Osteocyte (in vitro differentiated cells): ENCODE measurements at regions not wholly inside any gene's neighbourhood (a gene's known extent, or its start where the extent isn't known, plus 50 kb on each side); places are given as distances from the start of the nearest gene placed in this dataset.

ENCODE experiments used
- DNase-seq: peaks from one replicate; pipeline ENCODE4 v3.0.0; 2021; ENCODE audit warnings: mixed read lengths; ENCODE audit not compliant: unreplicated experiment; ENCODE audit errors: extremely low spot score
- H3K27ac Mint-ChIP-seq: one replicate; pipeline ENCODE4 v1.8.0; 2021; ENCODE audit warnings: mild to moderate bottlenecking, mixed read lengths; ENCODE audit not compliant: unreplicated experiment
- H3K27me3 Mint-ChIP-seq: one replicate; pipeline ENCODE4 v1.8.0; 2021; ENCODE audit warnings: mixed read lengths; ENCODE audit not compliant: unreplicated experiment
- H3K36me3 Mint-ChIP-seq: one replicate; pipeline ENCODE4 v1.8.0; 2021; ENCODE audit warnings: mixed read lengths; ENCODE audit not compliant: unreplicated experiment
- H3K4me1 Mint-ChIP-seq: one replicate; pipeline ENCODE4 v1.8.0; 2021; ENCODE audit warnings: mixed read lengths; ENCODE audit not compliant: unreplicated experiment
- H3K4me3 Mint-ChIP-seq: one replicate; pipeline ENCODE4 v1.8.0; 2021; ENCODE audit warnings: mild to moderate bottlenecking, moderate library complexity, mixed read lengths; ENCODE audit not compliant: unreplicated experiment
- H3K9me3 Mint-ChIP-seq: one replicate; pipeline ENCODE4 v1.8.0; 2021; ENCODE audit warnings: mixed read lengths; ENCODE audit not compliant: unreplicated experiment
- CTCF ChIP-seq: fragments of 200-600 bp; sonication (generic); IDR thresholded peaks from 2 replicates; pipeline ENCODE4 v1.5.0; 2021; ENCODE audit warnings: antibody characterized with exemption, mild to moderate bottlenecking, moderate library complexity

GRCh38 chr3:162134571-162134970 is 638.0 kb downstream of the OTOL1 start:
- Mint-ChIP-seq H3K27ac (no peak overlapping the region), H3K4me1 (no peaks in the 10 kb centered on the region), H3K36me3 (no peaks in the 10 kb centered on the region), H3K27me3 (no peaks in the 10 kb centered on the region), H3K9me3 (no peaks in the 10 kb centered on the region), H3K4me3 (no peak overlapping the region)
- DNase-seq, result no peak
- TF ChIP-seq CTCF, result no peak

- H3K27me3 Mint-ChIP-seq, result no peaks in the 10 kb centered on the region
- H3K4me1 Mint-ChIP-seq, result peaks cover 13% of the 10 kb centered on the region
- H3K4me3 Mint-ChIP-seq, result no peak overlapping the region
- no peaks in the 10 kb centered on the region for H3K9me3 Mint-ChIP-seq
- no peak overlapping the region for H3K27ac Mint-ChIP-seq
- H3K36me3 Mint-ChIP-seq, result no peaks in the 10 kb centered on the region
- no peak for DNase-seq
- no peak for TF ChIP-seq CTCF
Measured at GRCh38 chr3:162136136-162136535, 639.5 kb downstream of the OTOL1 start.

- H3K27ac Mint-ChIP-seq, result no peak overlapping the region
- no peak overlapping the region for H3K4me3 Mint-ChIP-seq
- peaks cover 29% of the 10 kb centered on the region for H3K4me1 Mint-ChIP-seq
- H3K36me3 Mint-ChIP-seq, result no peaks in the 10 kb centered on the region
- TF ChIP-seq CTCF, result no peak
- H3K9me3 Mint-ChIP-seq, result no peaks in the 10 kb centered on the region
- no peaks in the 10 kb centered on the region for H3K27me3 Mint-ChIP-seq
- no peak for DNase-seq
Measured at GRCh38 chr3:162138509-162138908, 641.9 kb downstream of the OTOL1 start.

GRCh38 chr3:162139841-162140240 is 643.2 kb downstream of the OTOL1 start:
- no peak overlapping the region for H3K4me3 Mint-ChIP-seq
- H3K27me3 Mint-ChIP-seq, result no peaks in the 10 kb centered on the region
- no peak for TF ChIP-seq CTCF
- H3K9me3 Mint-ChIP-seq, result no peaks in the 10 kb centered on the region
- peaks cover 42% of the 10 kb centered on the region for H3K4me1 Mint-ChIP-seq
- no peak overlapping the region for H3K27ac Mint-ChIP-seq
- no peak for DNase-seq
- H3K36me3 Mint-ChIP-seq, result no peaks in the 10 kb centered on the region

GRCh38 chr3:162141272-162141791 is 644.7 kb downstream of the OTOL1 start:
- peak overlapping the region; percentile 65 for H3K27ac Mint-ChIP-seq
- no peaks in the 10 kb centered on the region for H3K9me3 Mint-ChIP-seq
- no peak for DNase-seq
- peak overlapping the region; percentile 0 for H3K4me3 Mint-ChIP-seq
- H3K4me1 Mint-ChIP-seq, result peaks cover 44% of the 10 kb centered on the region
- no peak for TF ChIP-seq CTCF
- H3K27me3 Mint-ChIP-seq, result no peaks in the 10 kb centered on the region
- H3K36me3 Mint-ChIP-seq, result no peaks in the 10 kb centered on the region
